Duodenal mucosa (tissue), 2 donors: ENCODE measurements at regions not wholly inside any gene's neighbourhood (a gene's known extent, or its start where the extent isn't known, plus 50 kb on each side); places are given as distances from the start of the nearest gene placed in this dataset.
A peak's percentile ranks its signal among the peaks of the same experiment; 100 is the strongest.

Experiments used
- H3K27ac ChIP-seq: one replicate; pipeline ENCODE4 v1.7.0; 2013; ENCODE audit warnings: low read depth, low read length
- H3K27me3 ChIP-seq, 2 donors: one replicate each; pipeline ENCODE4 v1.7.0; 2013; ENCODE audit warnings: low read length in 2 of 2, control low read depth in 1 of 2; ENCODE audit not compliant: insufficient read depth in 2 of 2, control insufficient read depth in 1 of 2
- H3K36me3 ChIP-seq, 2 donors: one replicate each; pipeline ENCODE4 v1.7.0; 2013; ENCODE audit warnings: low read length in 2 of 2, control low read depth in 1 of 2; ENCODE audit not compliant: insufficient read depth in 2 of 2, control insufficient read depth in 1 of 2
- H3K4me1 ChIP-seq, 2 donors: one replicate each; pipeline ENCODE4 v1.7.0; 2013; ENCODE audit warnings: low read length in 2 of 2, control low read depth in 1 of 2; ENCODE audit not compliant: insufficient read depth in 2 of 2, control insufficient read depth in 1 of 2
- H3K4me3 ChIP-seq, 2 donors: one replicate each; pipeline ENCODE4 v1.7.0; 2013; ENCODE audit warnings: low read length in 2 of 2, low read depth in 1 of 2
- H3K9ac ChIP-seq, 2 donors: one replicate each; pipeline ENCODE4 v1.7.0; 2013; ENCODE audit warnings: low read length in 2 of 2, low read depth in 1 of 2
- H3K9me3 ChIP-seq, 2 donors: one replicate each; pipeline ENCODE4 v1.7.0; 2013; ENCODE audit warnings: low read length in 2 of 2, control low read depth in 1 of 2; ENCODE audit not compliant: control insufficient read depth in 1 of 2

DNA sequence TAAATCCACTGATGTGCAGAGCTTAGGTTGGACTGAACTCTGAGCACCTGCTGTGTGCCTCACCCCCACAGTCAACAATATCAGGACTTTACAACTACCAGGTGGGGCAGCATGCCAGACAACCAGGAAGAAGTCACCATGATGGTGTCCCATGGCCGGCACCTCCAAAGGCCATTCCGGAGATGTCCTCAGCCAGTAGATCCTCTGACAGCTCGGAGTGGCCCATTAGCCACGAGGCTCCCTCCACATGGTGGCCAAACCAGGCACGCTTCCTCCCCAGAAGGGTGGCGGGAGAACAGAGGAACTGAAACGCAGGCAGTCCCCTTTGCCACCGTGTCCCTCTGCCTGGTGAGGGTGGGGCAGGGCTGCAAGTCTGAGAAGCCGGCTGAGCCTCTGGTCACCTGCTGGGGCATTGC, 390.0 kb downstream of the TNS3 start:
- no peak overlapping the region for H3K9ac ChIP-seq
- no peaks in the 10 kb centered on the region for H3K36me3 ChIP-seq
- H3K4me3 ChIP-seq, result peak overlapping the region; percentile 31 to 53
- H3K4me1 ChIP-seq, result peaks cover 32% of the 10 kb centered on the region in 2 donors
- no peaks in the 10 kb centered on the region for H3K27me3 ChIP-seq
- H3K9me3 ChIP-seq, result no peaks in the 10 kb centered on the region
- H3K27ac ChIP-seq, result no peak overlapping the region

DNA sequence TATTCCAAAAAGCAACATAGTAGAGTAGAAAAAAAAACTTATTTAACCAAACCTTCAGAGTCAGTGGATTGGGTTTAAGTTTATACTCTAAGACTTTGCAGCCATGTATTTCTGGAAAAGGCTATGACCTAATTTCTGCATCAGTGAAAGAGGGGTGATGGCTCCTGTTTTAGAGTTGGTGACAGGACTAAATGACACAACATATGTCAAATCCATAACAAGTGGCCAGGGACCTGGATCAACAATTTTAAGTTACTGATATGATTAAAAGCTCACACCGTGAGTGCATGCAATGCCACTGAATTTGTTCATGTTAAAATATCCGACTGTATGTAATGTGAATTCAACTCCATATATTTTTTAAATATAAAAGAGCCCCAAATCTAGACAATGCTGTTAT, 390.6 kb downstream of the TNS3 start:
- Histone ChIP-seq H3K9ac (no peak overlapping the region), H3K4me1 (peaks cover 32% of the 10 kb centered on the region in 2 donors), H3K9me3 (no peaks in the 10 kb centered on the region), H3K27ac (no peak overlapping the region), H3K4me3 (no peak overlapping the region), H3K36me3 (no peaks in the 10 kb centered on the region), H3K27me3 (no peaks in the 10 kb centered on the region)

DNA sequence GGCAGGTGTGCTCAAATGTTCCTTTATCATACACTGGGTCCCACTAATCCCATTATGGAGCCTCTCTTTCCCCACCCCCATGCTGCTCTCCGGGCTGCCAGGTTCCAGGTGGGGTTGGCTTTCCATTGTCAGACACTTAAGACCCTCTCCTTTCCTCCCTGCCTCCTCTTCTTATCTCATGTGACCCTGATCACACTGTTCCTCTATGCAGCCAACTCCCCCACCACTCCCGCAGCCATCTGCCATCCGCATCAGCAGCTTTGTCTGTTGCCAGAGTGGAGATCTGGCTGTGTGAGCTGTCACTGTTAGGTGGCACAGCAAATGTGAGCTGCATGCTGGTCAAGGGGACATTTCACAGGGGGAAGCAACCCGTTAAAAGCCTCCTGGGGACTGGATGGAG, 391.4 kb downstream of the TNS3 start:
- H3K9ac ChIP-seq, result no peak overlapping the region
- no peaks in the 10 kb centered on the region for H3K27me3 ChIP-seq
- peaks cover 32% of the 10 kb centered on the region in 2 donors for H3K4me1 ChIP-seq
- no peaks in the 10 kb centered on the region for H3K36me3 ChIP-seq
- H3K4me3 ChIP-seq, result no peak overlapping the region
- no peaks in the 10 kb centered on the region for H3K9me3 ChIP-seq
- no peak overlapping the region for H3K27ac ChIP-seq

DNA sequence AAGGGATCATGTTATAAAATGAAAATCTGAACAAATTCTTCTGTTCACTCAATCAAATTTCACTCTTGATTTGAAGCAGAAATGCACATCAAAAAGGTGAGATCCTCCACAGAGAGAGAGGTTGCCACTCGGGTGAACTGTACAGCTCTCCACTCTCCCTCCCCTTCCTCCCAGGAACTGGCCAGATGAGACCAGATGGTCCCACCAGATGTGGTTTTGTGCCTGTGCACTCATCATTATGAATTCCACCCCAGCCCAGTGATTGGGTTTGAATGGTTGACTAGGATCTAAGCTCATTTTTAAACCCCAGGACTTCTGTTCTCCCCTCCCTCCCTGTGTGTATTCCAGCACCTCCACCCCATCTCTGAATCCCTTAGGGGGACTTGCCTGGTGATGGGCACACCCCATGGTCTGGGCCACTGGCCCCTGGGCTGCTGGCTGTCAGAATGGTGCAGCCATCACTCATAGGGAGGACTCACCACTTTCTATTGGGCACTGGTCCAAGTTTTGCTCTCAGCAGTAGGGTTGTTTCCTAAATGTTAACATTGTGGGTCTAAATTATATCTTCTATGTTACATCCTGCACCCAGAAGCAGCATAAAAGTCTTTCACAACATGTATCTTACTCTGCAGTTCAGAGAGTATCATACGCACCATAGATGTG, 393.1 kb downstream of the TNS3 start:
- no peaks in the 10 kb centered on the region for H3K9me3 ChIP-seq
- no peak overlapping the region for H3K4me3 ChIP-seq
- H3K4me1 ChIP-seq, result peaks cover 26 to 27% of the 10 kb centered on the region in 2 donors
- no peaks in the 10 kb centered on the region for H3K27me3 ChIP-seq
- no peaks in the 10 kb centered on the region for H3K36me3 ChIP-seq
- H3K9ac ChIP-seq, result no peak overlapping the region
- H3K27ac ChIP-seq, result no peak overlapping the region

DNA sequence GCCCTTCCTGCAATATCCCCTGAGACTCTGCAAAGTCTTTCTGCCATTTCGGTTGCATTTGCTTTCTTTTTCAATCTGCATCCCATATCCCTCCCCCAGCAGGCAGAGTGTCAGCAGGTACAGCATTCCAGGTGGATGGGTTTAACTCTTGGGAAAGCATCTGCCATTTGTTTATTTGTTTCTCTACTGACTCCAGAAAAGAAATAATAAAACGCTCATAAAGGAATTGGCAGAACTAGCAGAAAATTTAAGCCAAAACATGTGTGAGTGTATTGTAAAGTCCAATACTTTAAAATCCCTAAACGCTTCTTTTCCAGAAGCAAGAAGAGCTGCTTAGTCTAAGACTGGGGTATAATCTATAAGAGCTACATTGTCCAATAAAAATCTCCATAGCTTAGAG, 393.8 kb downstream of the TNS3 start:
- Histone ChIP-seq H3K9ac (no peak overlapping the region), H3K4me3 (no peak overlapping the region), H3K27ac (no peak overlapping the region), H3K4me1 (peaks cover 22 to 25% of the 10 kb centered on the region in 2 donors), H3K9me3 (no peaks in the 10 kb centered on the region), H3K27me3 (no peaks in the 10 kb centered on the region), H3K36me3 (no peaks in the 10 kb centered on the region)

DNA sequence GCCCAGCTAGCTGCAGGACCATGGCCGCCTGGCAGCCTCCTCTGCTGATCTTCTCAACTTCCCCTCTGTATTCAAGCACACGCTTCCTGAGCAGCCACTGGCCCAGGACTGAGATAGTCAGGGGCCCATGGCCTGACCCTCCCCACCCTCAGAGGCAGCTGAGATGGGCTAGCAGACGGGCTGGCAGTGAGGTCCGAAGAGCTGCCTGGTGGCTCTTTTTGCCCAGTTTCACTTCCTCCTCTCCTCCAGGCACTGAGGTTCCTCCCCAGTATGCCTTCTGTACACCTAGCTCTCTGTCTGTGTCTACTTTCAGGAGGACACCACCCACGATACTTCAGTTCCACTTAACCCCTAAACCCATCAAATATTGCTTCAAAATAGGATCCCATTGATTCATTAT, 395.6 kb downstream of the TNS3 start:
- Histone ChIP-seq H3K27ac (no peak overlapping the region), H3K4me3 (no peak overlapping the region), H3K4me1 (peaks cover 5 to 7% of the 10 kb centered on the region in 2 donors), H3K9ac (no peak overlapping the region), H3K9me3 (no peaks in the 10 kb centered on the region), H3K27me3 (no peaks in the 10 kb centered on the region), H3K36me3 (no peaks in the 10 kb centered on the region)

DNA sequence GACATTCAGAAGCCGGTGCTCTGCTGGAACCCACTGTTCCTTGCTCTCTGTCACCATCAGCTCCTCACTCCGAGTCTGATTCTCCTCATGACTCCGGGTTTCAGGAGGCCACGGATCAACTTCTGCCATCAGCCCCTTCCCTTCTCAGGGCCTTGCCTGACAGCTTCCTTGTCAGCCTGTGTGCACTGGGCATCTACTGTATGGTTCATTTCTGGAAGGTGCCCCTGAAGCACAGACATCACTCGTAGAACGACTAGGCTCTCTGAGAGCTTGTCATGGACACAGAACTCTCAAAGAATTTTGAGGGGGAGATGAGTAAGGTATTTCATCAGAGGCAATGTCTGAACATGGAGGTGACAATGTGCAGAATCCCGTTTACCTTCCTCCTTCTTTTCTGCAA, 396.1 kb downstream of the TNS3 start:
- no peaks in the 10 kb centered on the region for H3K36me3 ChIP-seq
- no peak overlapping the region for H3K4me3 ChIP-seq
- no peak overlapping the region for H3K9ac ChIP-seq
- no peaks in the 10 kb centered on the region for H3K9me3 ChIP-seq
- H3K27ac ChIP-seq, result no peak overlapping the region
- H3K4me1 ChIP-seq, result peaks cover under 1 to 2% of the 10 kb centered on the region in 2 donors
- no peaks in the 10 kb centered on the region for H3K27me3 ChIP-seq

DNA sequence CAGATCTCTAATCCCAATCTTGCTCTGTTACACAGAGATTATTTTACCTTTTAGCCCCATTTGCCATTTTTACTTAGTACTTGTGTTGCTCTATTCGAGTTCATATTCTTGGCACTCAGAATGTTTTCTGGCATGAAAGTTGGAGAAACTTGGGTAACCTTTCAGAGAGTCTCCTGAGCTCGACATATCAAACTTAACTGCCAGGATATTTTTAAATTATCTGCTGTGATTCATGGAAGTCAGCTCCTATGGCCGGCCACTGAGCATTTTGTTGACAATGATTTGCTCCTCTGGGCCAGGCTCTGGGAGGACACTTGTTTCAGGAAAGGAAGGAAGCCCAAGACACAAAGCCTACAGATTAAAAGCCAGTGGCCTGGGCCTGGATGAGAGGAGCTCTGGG, 396.7 kb downstream of the TNS3 start:
- no peak overlapping the region for H3K4me3 ChIP-seq
- H3K4me1 ChIP-seq, result peaks cover 0 to 4% of the 10 kb centered on the region in 2 donors
- no peak overlapping the region for H3K27ac ChIP-seq

DNA sequence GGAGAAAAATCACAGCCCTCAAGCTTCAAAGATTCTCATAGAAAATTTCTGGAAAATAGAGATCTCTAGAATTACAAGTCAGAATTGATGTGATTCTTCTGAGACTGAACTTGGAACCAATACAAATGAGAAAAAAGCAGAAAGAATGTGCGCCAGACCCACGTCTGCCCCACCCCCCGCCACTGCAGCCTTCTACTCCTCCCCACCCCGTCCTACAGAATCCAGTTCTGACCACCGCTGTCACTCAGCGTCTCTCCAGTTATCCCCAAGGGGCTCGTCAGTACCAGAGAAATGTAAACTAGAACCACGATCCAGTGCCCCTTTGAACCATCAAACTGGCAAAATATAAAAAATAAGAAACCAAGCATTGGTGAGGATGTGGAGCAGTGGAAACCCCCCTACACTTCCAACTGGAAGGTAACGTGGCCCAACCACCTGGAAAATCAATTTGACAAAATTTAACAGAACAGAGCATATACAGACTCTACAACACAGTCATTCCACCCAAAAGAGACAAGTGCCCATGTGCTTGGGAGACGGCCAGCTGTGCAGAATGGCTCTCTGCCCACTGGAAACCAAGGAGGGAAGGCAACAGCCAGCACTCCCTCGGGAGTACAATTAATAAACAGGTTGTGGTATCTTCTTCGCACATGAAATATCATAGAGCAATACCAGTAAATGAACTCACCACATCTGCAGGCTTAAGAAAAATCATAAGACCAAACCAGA, 397.9 kb downstream of the TNS3 start:
- no peak overlapping the region for H3K4me3 ChIP-seq
- peaks cover 0 to 4% of the 10 kb centered on the region in 2 donors for H3K4me1 ChIP-seq
- H3K9me3 ChIP-seq, result no peaks in the 10 kb centered on the region
- H3K27ac ChIP-seq, result no peak overlapping the region
- H3K9ac ChIP-seq, result no peak overlapping the region
- no peaks in the 10 kb centered on the region for H3K27me3 ChIP-seq
- H3K36me3 ChIP-seq, result no peaks in the 10 kb centered on the region

More for the DNA sequence above, 396.7 kb downstream of the TNS3 start:
- Histone ChIP-seq H3K9ac (no peak overlapping the region), H3K36me3 (no peaks in the 10 kb centered on the region), H3K27me3 (no peaks in the 10 kb centered on the region), H3K9me3 (no peaks in the 10 kb centered on the region)

DNA sequence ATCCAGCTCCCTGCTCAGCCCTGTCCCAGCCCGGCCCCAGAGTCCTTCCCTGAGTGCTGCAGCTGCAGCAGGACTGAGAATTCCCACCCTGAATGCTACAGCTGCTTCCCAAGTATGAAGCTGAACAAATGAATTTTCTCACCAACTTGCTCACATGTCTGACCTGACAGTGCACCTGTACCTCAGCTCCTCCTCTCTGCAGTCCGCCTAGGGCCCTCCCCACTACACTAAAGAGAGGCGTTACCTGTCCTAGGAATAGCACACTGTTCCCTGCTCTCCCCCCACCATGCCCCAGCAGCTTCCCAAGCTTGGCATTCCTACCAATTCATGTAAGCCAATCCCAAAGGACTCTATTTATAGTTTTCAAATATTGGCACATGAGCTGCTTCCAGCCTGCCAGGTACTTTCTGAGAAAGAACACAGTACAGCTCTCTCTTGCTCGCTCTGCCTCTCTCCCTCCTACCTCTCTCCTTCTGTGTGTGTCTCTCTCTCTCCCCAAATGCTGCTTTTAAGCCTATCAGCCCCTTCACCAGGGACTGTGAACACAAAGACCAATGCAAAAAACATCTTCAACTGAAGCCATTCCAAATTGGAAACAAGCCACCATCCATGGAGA, 400.1 kb downstream of the TNS3 start:
- Histone ChIP-seq H3K9ac (no peak overlapping the region), H3K9me3 (no peaks in the 10 kb centered on the region), H3K4me3 (no peak overlapping the region), H3K4me1 (peaks cover 0 to 4% of the 10 kb centered on the region in 2 donors), H3K36me3 (no peaks in the 10 kb centered on the region), H3K27ac (no peak overlapping the region), H3K27me3 (no peaks in the 10 kb centered on the region)
